ENCODE measurements at regions not wholly inside any gene's neighbourhood (a gene's known extent, or its start where the extent isn't known, plus 50 kb on each side); places are given as distances from the start of the nearest gene placed in this dataset.

GRCh38 chr4:176864238-176864637 lies 71.5 kb upstream of the VEGFC start:
- no peak overlapping the region for H3K27ac ChIP-seq
- TF ChIP-seq ZFX (IDR thresholded peaks at IDR 0.05; ENCODE audit: borderline replicate concordance): no peak
- TF ChIP-seq CTCF (IDR thresholded peaks at IDR 0.05): no peak

GRCh38 chr4:176868676-176869075 lies 76.0 kb upstream of the VEGFC start:
- no peak overlapping the region for H3K27ac ChIP-seq
- TF ChIP-seq CTCF (IDR thresholded peaks at IDR 0.05) (no peak), ZFX (IDR thresholded peaks at IDR 0.05; ENCODE audit: borderline replicate concordance) (no peak)

GRCh38 chr4:176872461-176872860 lies 79.7 kb upstream of the VEGFC start:
- no peak overlapping the region for H3K27ac ChIP-seq
- TF ChIP-seq ZFX (IDR thresholded peaks at IDR 0.05; ENCODE audit: borderline replicate concordance) (no peak), CTCF (IDR thresholded peaks at IDR 0.05) (no peak)

GRCh38 chr4:176874721-176875445 lies 82.2 kb upstream of the VEGFC start:
- H3K27ac ChIP-seq: no peak overlapping the region
- TF ChIP-seq ZFX (IDR thresholded peaks at IDR 0.05; ENCODE audit: borderline replicate concordance): no peak
- TF ChIP-seq CTCF (IDR thresholded peaks at IDR 0.05): no peak

- TF ChIP-seq ZFX (IDR thresholded peaks at IDR 0.05; ENCODE audit: borderline replicate concordance): no peak
- no peak overlapping the region for H3K27ac ChIP-seq
These were observed 82.8 kb upstream of the VEGFC start for GRCh38 chr4:176875446-176875930.

GRCh38 chr4:176879380-176880116 lies 86.8 kb upstream of the VEGFC start:
- no peak overlapping the region for H3K27ac ChIP-seq
- no peak for TF ChIP-seq ZFX (IDR thresholded peaks at IDR 0.05; ENCODE audit: borderline replicate concordance)
- no peak for TF ChIP-seq CTCF (IDR thresholded peaks at IDR 0.05)

GRCh38 chr4:176882206-176882605 lies 89.5 kb upstream of the VEGFC start:
- no peak overlapping the region for H3K27ac ChIP-seq
- TF ChIP-seq ZFX (IDR thresholded peaks at IDR 0.05; ENCODE audit: borderline replicate concordance) (no peak), CTCF (IDR thresholded peaks at IDR 0.05) (no peak)
